ENCODE measurements at regions not wholly inside any gene's neighbourhood (a gene's known extent, or its start where the extent isn't known, plus 50 kb on each side); places are given as distances from the start of the nearest gene placed in this dataset.

GRCh38 chr2:142594935-142595334, 282.5 kb upstream of the KYNU start:
- no peak for TF ChIP-seq POLR2AphosphoS5 (IDR thresholded peaks at IDR 0.05)
- no peak for TF ChIP-seq CTCF (IDR thresholded peaks at IDR 0.05)
